ENCODE measurements at regions not wholly inside any gene's neighbourhood (a gene's known extent, or its start where the extent isn't known, plus 50 kb on each side); places are given as distances from the start of the nearest gene placed in this dataset.
A peak's percentile ranks its signal among the peaks of the same experiment; 100 is the strongest.

GRCh38 chr4:123339507-123340380 lies 56.9 kb upstream of the SPRY1 start:
- DNase-seq, result no peak

- DNase-seq, result peak; percentile 31
Measured at GRCh38 chr4:123340381-123340701, 56.3 kb upstream of the SPRY1 start.

GRCh38 chr4:123342498-123342897 lies 54.1 kb upstream of the SPRY1 start:
- DNase-seq, result no peak

- DNase-seq, result no peak
Measured at GRCh38 chr4:123343400-123344041, 53.1 kb upstream of the SPRY1 start.

- no peak for DNase-seq
Measured at GRCh38 chr4:123345137-123345934, 51.3 kb upstream of the SPRY1 start.

- DNase-seq, result no peak
Measured at GRCh38 chr4:123345935-123346300, 50.7 kb upstream of the SPRY1 start.

- no peak for DNase-seq
Measured at GRCh38 chr4:123346330-123346940, 50.2 kb upstream of the SPRY1 start.
